ENCODE measurements at regions not wholly inside any gene's neighbourhood (a gene's known extent, or its start where the extent isn't known, plus 50 kb on each side); places are given as distances from the start of the nearest gene placed in this dataset.

- TF ChIP-seq FOXP4 (CRISPR knock-in tag; IDR thresholded peaks at IDR 0.05) = no peak
- TF ChIP-seq RELA (CRISPR knock-in tag; IDR thresholded peaks at IDR 0.05; ENCODE audit: borderline replicate concordance) = no peak
- TF ChIP-seq NR2C2 (CRISPR knock-in tag; IDR thresholded peaks at IDR 0.05) = no peak
- TF ChIP-seq IRF1 (CRISPR knock-in tag; IDR thresholded peaks at IDR 0.05) = no peak
- no peak for TF ChIP-seq ZNF425 (CRISPR knock-in tag; conservative IDR thresholded peaks at IDR 0.05)
These were observed 61.8 kb upstream of the PABPC3 start (continued) for GRCh38 chr13:25034173-25034572.

GRCh38 chr13:25037057-25037813 lies 58.7 kb upstream of the PABPC3 start:
- CTCF ChIA-PET = interaction anchor here (0.6 to 1.7 kb wide), 13 partner anchors 10 to 328 kb away, joined by 3 to 28 read pairs (median 4); no protein-coding TSS in a partner anchor
- Mint-ChIP-seq H3K36me3 (peaks cover 26% of the 10 kb centered on the region), H3K27ac (no peak overlapping the region), H3K27me3 (ENCODE audit: low read depth) (no peaks in the 10 kb centered on the region), H3K9me3 (no peaks in the 10 kb centered on the region), H3K4me3 (no peak overlapping the region), H3K4me1 (peaks cover 2% of the 10 kb centered on the region)
- ATAC-seq = peak; percentile 91
- peak; percentile 55 for DNase-seq (ENCODE audit: low spot score)
- TF ChIP-seq MAX (CRISPR knock-in tag; IDR thresholded peaks at IDR 0.05) = peak; percentile 26; the same call in 1 of the 2 replicates
- no peak for TF ChIP-seq ZNF138 (CRISPR knock-in tag; conservative IDR thresholded peaks at IDR 0.05)
- TF ChIP-seq CTCF (IDR thresholded peaks at IDR 0.05) = peak; percentile 69
- TF ChIP-seq ZNF512 (CRISPR knock-in tag; IDR thresholded peaks at IDR 0.05; ENCODE audit: borderline replicate concordance) = no peak
- peak; percentile 73; the same call in 1 of the 2 replicates for TF ChIP-seq ZNF121 (CRISPR knock-in tag; IDR thresholded peaks at IDR 0.05)
- TF ChIP-seq ZNF671 (CRISPR knock-in tag; IDR thresholded peaks at IDR 0.05) = no peak
- POLR2A ChIA-PET = no interaction called here

- ChIA-PET POLR2A (no interaction called here), CTCF (interaction anchor here (1.2 kb wide), 1 partner anchor 38 kb away, joined by 4 read pairs; no protein-coding TSS in a partner anchor)
- Mint-ChIP-seq H3K27me3 (ENCODE audit: low read depth) (peaks cover 17% of the 10 kb centered on the region), H3K4me1 (peaks cover 18% of the 10 kb centered on the region), H3K4me3 (no peak overlapping the region), H3K9me3 (no peaks in the 10 kb centered on the region), H3K27ac (0 out of 2 replicates have a peak overlapping the region, but pooled peaks have one; percentile 24), H3K36me3 (peaks cover 33% of the 10 kb centered on the region)
- no peak for ATAC-seq
- TF ChIP-seq ZBTB21 (CRISPR knock-in tag; IDR thresholded peaks at IDR 0.05; ENCODE audit: borderline replicate concordance) (no peak), ZNF416 (CRISPR knock-in tag; IDR thresholded peaks at IDR 0.05) (no peak), ZNF423 (CRISPR knock-in tag; IDR thresholded peaks at IDR 0.05) (no peak)
- DNase-seq (ENCODE audit: low spot score) = no peak
These were observed 53.6 kb upstream of the PABPC3 start for GRCh38 chr13:25042151-25042865.
